ENCODE measurements at regions not wholly inside any gene's neighbourhood (a gene's known extent, or its start where the extent isn't known, plus 50 kb on each side); places are given as distances from the start of the nearest gene placed in this dataset.

- intact Hi-C loops (cut with micrococcal nuclease; ENCODE audit: unreplicated experiment): no loop called here
- H3K27ac ChIP-seq (ENCODE audit: low read length): no peak overlapping the region
- no peak for TF ChIP-seq POLR2AphosphoS5 (IDR thresholded peaks at IDR 0.05; ENCODE audit: low read depth, low read length)
- TF ChIP-seq REST (IDR thresholded peaks at IDR 0.05; ENCODE audit: insufficient read depth in 1 of 2, low read depth in 2 of 2, low read length in 1 of 2): no peak
- no peak for TF ChIP-seq SIN3A (IDR thresholded peaks at IDR 0.05; ENCODE audit: borderline replicate concordance, insufficient read depth, low read depth, low read length)
- no peak for TF ChIP-seq TCF7L2 (IDR thresholded peaks at IDR 0.05; ENCODE audit: low read depth, low read length)
- TF ChIP-seq CTCF (IDR thresholded peaks at IDR 0.05): no peak
- ChIA-PET POLR2A (no interaction called here), CTCF (no interaction called here)
- no peak for ATAC-seq
- no TSS peak for BruUV-seq (replicated peaks)
- in situ Hi-C loops (cut with HindIII; ENCODE audit: low pct_unique_long_range_greater_than_20kb, low sequenced_read_pairs): no loop called here
- H3K27me3 ChIP-seq (ENCODE audit: control insufficient read depth, insufficient read depth, low read length): no peaks in the 10 kb centered on the region
- H3K9me3 ChIP-seq (ENCODE audit: control insufficient read depth, insufficient read depth, low read depth, low read length): no peaks in the 10 kb centered on the region
- DNase-seq (ENCODE audit: low read depth, low spot score): no peak
- no peak overlapping the region for H3K4me3 ChIP-seq (ENCODE audit: low read depth in 2 of 2, low read length in 2 of 2)
- H3K4me1 ChIP-seq (ENCODE audit: control insufficient read depth, insufficient read depth, low read length): no peaks in the 10 kb centered on the region
- H3K36me3 ChIP-seq (ENCODE audit: control insufficient read depth, insufficient read depth, low read length): no peaks in the 10 kb centered on the region
Measured at GRCh38 chr1:106899644-106900043, 156.8 kb upstream of the PRMT6 start.

GRCh38 chr1:106907795-106908194 lies 148.7 kb upstream of the PRMT6 start:
- ChIA-PET CTCF (no interaction called here), POLR2A (no interaction called here)
- no peak for DNase-seq (ENCODE audit: low read depth, low spot score)
- no peak for ATAC-seq
- Histone ChIP-seq H3K4me1 (ENCODE audit: control insufficient read depth, insufficient read depth, low read length) (no peaks in the 10 kb centered on the region), H3K36me3 (ENCODE audit: control insufficient read depth, insufficient read depth, low read length) (no peaks in the 10 kb centered on the region), H3K27ac (ENCODE audit: low read length) (no peak overlapping the region), H3K4me3 (ENCODE audit: low read depth in 2 of 2, low read length in 2 of 2) (no peak overlapping the region), H3K9me3 (ENCODE audit: control insufficient read depth, insufficient read depth, low read depth, low read length) (no peaks in the 10 kb centered on the region), H3K27me3 (ENCODE audit: control insufficient read depth, insufficient read depth, low read length) (no peaks in the 10 kb centered on the region)
- in situ Hi-C loops (cut with HindIII; ENCODE audit: low pct_unique_long_range_greater_than_20kb, low sequenced_read_pairs): no loop called here
- no TSS peak for BruUV-seq (replicated peaks)
- intact Hi-C loops (cut with micrococcal nuclease; ENCODE audit: unreplicated experiment): no loop called here
- TF ChIP-seq SIN3A (IDR thresholded peaks at IDR 0.05; ENCODE audit: borderline replicate concordance, insufficient read depth, low read depth, low read length): no peak
- TF ChIP-seq TCF7L2 (IDR thresholded peaks at IDR 0.05; ENCODE audit: low read depth, low read length): no peak
- TF ChIP-seq POLR2AphosphoS5 (IDR thresholded peaks at IDR 0.05; ENCODE audit: low read depth, low read length): no peak
- TF ChIP-seq REST (IDR thresholded peaks at IDR 0.05; ENCODE audit: insufficient read depth in 1 of 2, low read depth in 2 of 2, low read length in 1 of 2): no peak
- no peak for TF ChIP-seq CTCF (IDR thresholded peaks at IDR 0.05)

Data from Panc1 (cell line).